Common myeloid progenitor, CD34-positive (primary cell): ENCODE measurements at regions not wholly inside any gene's neighbourhood (a gene's known extent, or its start where the extent isn't known, plus 50 kb on each side); places are given as distances from the start of the nearest gene placed in this dataset.

Source experiments
- CTCF ChIA-PET: fragments of 350-600 bp; sonication (Branson Sonifier 250); formaldehyde crosslinking; loops from one replicate; lab custom pipeline; 2021; ENCODE audit warnings: antibody characterized with exemption; lab: Charles Lee
- POLR2A ChIA-PET: fragments of 350-600 bp; sonication (Branson Sonifier 250); formaldehyde crosslinking; loops from one replicate; lab custom pipeline; 2021; ENCODE audit warnings: antibody characterized with exemption; lab: Charles Lee
- DNase-seq, 3 donors: peaks; one replicate each; pipeline versions ENCODE4 v3.0.0 to v3.0.0-alpha.2; 2013
- H3K27ac ChIP-seq, 2 experiments: 1 replicate in 1 of 2; 2 replicates in 1 of 2; pipeline ENCODE4 v1.7.0; 2013; ENCODE audit warnings: inconsistent platforms in 2 of 2, low read length in 2 of 2, mild to moderate bottlenecking in 2 of 2, low read depth in 1 of 2, moderate library complexity in 1 of 2; ENCODE audit not compliant: severe bottlenecking in 2 of 2, insufficient read depth in 1 of 2, poor library complexity in 1 of 2
- H3K27me3 ChIP-seq, 5 experiments: replicated peaks in 2 of 5; 1 replicate in 3 of 5; 2 replicates in 2 of 5; pipeline versions ENCODE4 v1.6.1 to v1.7.0; 2013; ENCODE audit warnings: low read length in 4 of 5, mild to moderate bottlenecking in 2 of 5, moderate library complexity in 2 of 5, inconsistent platforms in 1 of 5; ENCODE audit not compliant: insufficient read depth in 5 of 5, control insufficient read depth in 4 of 5
- H3K36me3 ChIP-seq, 4 experiments: 1 replicate in 2 of 4; 2 replicates in 2 of 4; pipeline versions ENCODE4 v1.6.1 to v1.7.0; 2013; ENCODE audit warnings: low read length in 3 of 4, control low read depth in 1 of 4, mild to moderate bottlenecking in 1 of 4; ENCODE audit not compliant: control insufficient read depth in 4 of 4, insufficient read depth in 4 of 4
- H3K4me1 ChIP-seq, 4 experiments: 1 replicate in 3 of 4; 2 replicates in 1 of 4; pipeline versions ENCODE4 v1.6.1 to v1.7.1; 2013; ENCODE audit warnings: low read length in 3 of 4, mild to moderate bottlenecking in 3 of 4, control low read depth in 1 of 4, inconsistent platforms in 1 of 4, moderate library complexity in 1 of 4; ENCODE audit not compliant: control insufficient read depth in 4 of 4, insufficient read depth in 4 of 4; ENCODE audit errors: control extremely low read depth in 1 of 4
- H3K4me3 ChIP-seq, 7 experiments: 1 replicate in 4 of 7; 2 replicates in 3 of 7; pipeline versions ENCODE4 v1.5.1 to v1.7.0; 2013; ENCODE audit warnings: mild to moderate bottlenecking in 7 of 7, low read length in 6 of 7, moderate library complexity in 6 of 7, inconsistent platforms in 2 of 7, low read depth in 2 of 7, control low read depth in 1 of 7; ENCODE audit not compliant: insufficient read depth in 4 of 7, control insufficient read depth in 1 of 7; ENCODE audit errors: extremely low read depth in 1 of 7
- H3K9me3 ChIP-seq, 5 experiments: 1 replicate in 4 of 5; 2 replicates in 1 of 5; pipeline versions ENCODE4 v1.6.1 to v1.7.1; 2013; ENCODE audit warnings: low read length in 4 of 5, mild to moderate bottlenecking in 2 of 5, inconsistent platforms in 1 of 5, low read depth in 1 of 5, moderate library complexity in 1 of 5; ENCODE audit not compliant: control insufficient read depth in 4 of 5, insufficient read depth in 2 of 5; ENCODE audit errors: control extremely low read depth in 1 of 5
- WGBS: methylation state at CpG from one replicate; pipeline ENCODE4 v1.1.5; 2013; ENCODE audit not compliant: insufficient coverage; 5-methylcytosine and 5-hydroxymethylcytosine counted together

DNA sequence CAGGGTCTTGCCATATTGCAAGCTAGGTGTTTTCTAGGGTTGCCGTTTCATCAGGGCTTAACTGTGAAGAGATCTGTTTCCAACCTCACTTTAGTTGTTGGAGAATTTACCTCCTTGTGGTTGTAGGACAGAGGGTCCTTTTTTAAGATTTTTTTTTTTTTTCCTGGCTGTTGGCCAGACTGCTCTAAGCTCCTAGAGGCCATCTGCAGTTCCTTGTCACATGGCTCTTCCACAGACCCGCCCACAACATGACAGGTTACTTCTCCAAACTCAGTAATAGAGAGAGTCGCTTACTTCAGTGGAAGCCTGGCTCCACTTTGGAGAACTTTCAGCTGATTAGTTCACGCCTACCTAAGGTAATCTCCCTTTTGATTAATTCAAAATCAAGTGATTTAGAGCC, 543.7 kb downstream of the DMRTA1 start:
- no peak overlapping the region for H3K27ac ChIP-seq
- ChIA-PET POLR2A (no interaction called here), CTCF (no interaction called here)
- WGBS: 100% methylated on average over 2 of the region's 4 CpGs
- no peaks in the 10 kb centered on the region for H3K27me3 ChIP-seq
- no peaks in the 10 kb centered on the region for H3K36me3 ChIP-seq
- no peaks in the 10 kb centered on the region for H3K9me3 ChIP-seq
- DNase-seq: no peak
- H3K4me1 ChIP-seq: no peaks in the 10 kb centered on the region
- H3K4me3 ChIP-seq: no peak overlapping the region

DNA sequence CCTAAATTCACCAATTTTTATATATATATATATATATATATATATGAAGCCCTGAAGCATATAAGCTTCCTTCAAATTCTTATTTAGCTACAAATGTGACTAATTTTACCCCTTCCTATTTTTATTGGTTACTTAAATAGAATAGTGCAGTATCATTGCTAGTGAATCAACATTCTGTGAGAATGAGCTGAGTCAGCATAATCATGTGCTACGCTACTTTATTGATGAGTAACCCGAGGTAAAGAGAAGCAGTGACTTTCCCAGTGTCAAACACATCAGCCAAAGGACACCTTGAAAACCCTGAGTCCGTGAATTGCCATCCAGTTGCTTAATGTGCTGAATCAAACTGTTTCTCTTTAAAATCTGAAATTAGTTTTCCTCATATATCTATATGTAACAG, 546.2 kb downstream of the DMRTA1 start:
- H3K4me1 ChIP-seq: no peaks in the 10 kb centered on the region
- H3K36me3 ChIP-seq: no peaks in the 10 kb centered on the region
- WGBS: 94% methylated on average over 2 of the region's 3 CpGs
- POLR2A ChIA-PET: no interaction called here
- no peak for DNase-seq
- no peak overlapping the region for H3K4me3 ChIP-seq
- H3K27ac ChIP-seq: no peak overlapping the region
- peaks cover 0 to 10% (median 6%) of the 10 kb centered on the region in 5 experiments for H3K9me3 ChIP-seq
- H3K27me3 ChIP-seq: no peaks in the 10 kb centered on the region
- CTCF ChIA-PET: no interaction called here

DNA sequence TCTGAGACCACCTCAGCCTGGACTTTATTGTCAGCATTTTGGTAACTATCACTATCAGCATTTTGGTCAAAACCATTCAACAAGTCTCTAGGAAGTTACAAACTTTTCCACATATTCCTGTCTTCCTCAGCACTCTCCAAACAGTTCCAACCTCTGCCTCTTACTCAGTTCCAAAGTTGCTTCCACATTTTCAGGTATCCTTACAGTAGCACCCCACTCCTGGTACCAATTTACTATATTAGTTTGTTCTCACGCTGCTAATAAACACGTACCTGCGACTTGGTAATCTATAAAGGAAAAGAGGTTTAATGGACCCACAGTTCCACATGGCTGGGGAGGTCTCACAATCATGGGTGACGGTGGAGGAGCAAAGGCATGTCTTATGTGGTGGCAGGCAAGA, 551.3 kb downstream of the DMRTA1 start:
- Histone ChIP-seq H3K27me3 (no peaks in the 10 kb centered on the region), H3K9me3 (peaks cover 0 to 13% (median 6%) of the 10 kb centered on the region in 5 experiments), H3K4me3 (no peak overlapping the region), H3K36me3 (no peaks in the 10 kb centered on the region), H3K4me1 (no peaks in the 10 kb centered on the region), H3K27ac (no peak overlapping the region)
- ChIA-PET POLR2A (no interaction called here), CTCF (no interaction called here)
- 94% methylated on average over 4 of the region's 4 CpGs for WGBS
- no peak for DNase-seq

DNA sequence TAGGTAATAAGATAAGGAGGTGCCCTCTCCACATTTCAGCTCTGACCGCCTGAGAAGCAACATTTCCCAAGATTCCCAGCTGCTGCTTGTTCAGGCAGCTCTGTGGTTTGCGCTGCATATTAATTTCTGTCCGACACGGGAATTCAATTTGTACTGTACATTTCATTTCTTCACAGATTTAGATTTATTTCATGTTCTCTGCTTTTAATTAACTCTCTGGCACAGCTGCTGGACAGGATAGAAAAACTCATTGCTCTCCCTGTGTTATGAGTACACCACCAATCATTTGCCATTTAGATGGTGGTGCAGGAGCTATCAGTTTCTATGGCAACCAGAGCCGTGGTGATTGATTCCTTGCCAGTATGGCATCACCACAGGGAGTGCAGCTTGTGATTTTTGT, 558.5 kb downstream of the DMRTA1 start:
- ChIA-PET CTCF (no interaction called here), POLR2A (no interaction called here)
- H3K4me3 ChIP-seq: no peak overlapping the region
- no peak for DNase-seq
- H3K27ac ChIP-seq: no peak overlapping the region
- 84% methylated on average over 5 of the region's 5 CpGs for WGBS
- no peaks in the 10 kb centered on the region for H3K9me3 ChIP-seq
- H3K36me3 ChIP-seq: no peaks in the 10 kb centered on the region
- H3K4me1 ChIP-seq: no peaks in the 10 kb centered on the region
- H3K27me3 ChIP-seq: no peaks in the 10 kb centered on the region

DNA sequence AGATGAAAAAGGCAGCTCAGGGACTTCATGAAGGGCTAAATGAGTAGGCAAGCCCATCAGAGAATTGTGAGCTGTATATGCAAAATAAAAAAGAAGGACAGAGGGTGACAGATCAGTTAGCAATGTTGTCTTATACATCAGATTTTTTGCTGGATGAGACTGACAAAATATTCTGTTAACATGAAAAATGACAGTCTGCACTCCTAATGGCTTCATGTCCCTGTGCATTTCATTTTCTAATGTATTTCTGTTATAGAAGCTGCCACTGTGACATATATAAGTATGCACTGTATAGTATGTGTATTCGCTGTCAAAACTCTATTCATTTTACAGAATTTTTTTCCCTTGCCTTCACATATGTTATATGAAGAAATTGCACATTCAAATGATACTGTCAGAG, 559.5 kb downstream of the DMRTA1 start:
- H3K36me3 ChIP-seq: no peaks in the 10 kb centered on the region
- H3K27ac ChIP-seq: no peak overlapping the region
- DNase-seq: no peak
- no peaks in the 10 kb centered on the region for H3K9me3 ChIP-seq
- CTCF ChIA-PET: no interaction called here
- H3K4me1 ChIP-seq: no peaks in the 10 kb centered on the region
- H3K4me3 ChIP-seq: no peak overlapping the region
- H3K27me3 ChIP-seq: no peaks in the 10 kb centered on the region
- POLR2A ChIA-PET: no interaction called here
- WGBS: no CpG with 5 or more reads among the region's 1 CpG

DNA sequence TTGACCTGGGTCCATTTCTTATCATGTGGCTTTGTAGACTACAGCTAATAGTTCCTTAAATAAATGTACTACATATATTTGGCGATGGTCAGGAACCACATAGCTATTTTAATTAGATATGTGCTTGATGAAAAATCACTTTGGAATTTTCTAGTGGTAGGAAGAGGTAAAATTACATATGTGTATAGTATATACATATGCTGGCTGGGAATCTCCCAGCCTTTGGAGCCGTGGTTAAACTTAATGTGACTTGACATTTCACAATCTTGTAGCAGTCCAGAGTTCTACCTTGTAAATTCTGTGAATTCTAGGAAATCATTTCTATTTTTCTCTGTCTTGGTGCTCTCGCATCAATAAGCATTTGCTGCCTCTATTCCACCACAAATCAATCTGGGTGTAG, 565.0 kb downstream of the DMRTA1 start:
- CTCF ChIA-PET: no interaction called here
- Histone ChIP-seq H3K36me3 (no peaks in the 10 kb centered on the region), H3K4me1 (no peaks in the 10 kb centered on the region), H3K27me3 (no peaks in the 10 kb centered on the region), H3K27ac (no peak overlapping the region), H3K4me3 (no peak overlapping the region), H3K9me3 (no peaks in the 10 kb centered on the region)
- no CpG with 5 or more reads among the region's 3 CpGs for WGBS
- POLR2A ChIA-PET: no interaction called here
- DNase-seq: no peak

DNA sequence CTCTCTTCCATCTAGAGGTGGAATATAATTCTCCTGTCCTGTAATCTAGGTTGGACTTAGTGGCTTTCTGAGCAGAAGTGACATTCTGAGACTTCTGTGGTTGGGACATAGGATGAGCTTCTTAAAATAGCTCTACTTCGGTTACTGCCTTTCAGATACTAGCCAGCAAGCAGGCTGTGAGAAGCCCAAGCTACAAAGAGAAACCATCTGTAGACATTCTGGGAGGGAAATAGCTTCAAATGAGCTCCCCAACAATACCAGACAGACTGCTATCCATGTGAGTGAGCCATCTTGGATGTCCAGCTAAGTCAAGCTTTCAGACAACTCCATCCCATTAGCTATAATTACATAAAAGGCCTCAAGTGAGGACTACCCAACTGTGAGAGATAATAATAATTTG, 568.9 kb downstream of the DMRTA1 start:
- H3K9me3 ChIP-seq: no peaks in the 10 kb centered on the region
- DNase-seq: no peak
- H3K27me3 ChIP-seq: no peaks in the 10 kb centered on the region
- ChIA-PET POLR2A (no interaction called here), CTCF (no interaction called here)
- no peaks in the 10 kb centered on the region for H3K36me3 ChIP-seq
- H3K4me1 ChIP-seq: no peaks in the 10 kb centered on the region
- no peak overlapping the region for H3K4me3 ChIP-seq
- WGBS: 83% methylated on average over 1 of the region's 1 CpG
- no peak overlapping the region for H3K27ac ChIP-seq
